ENCODE measurements at regions not wholly inside any gene's neighbourhood (a gene's known extent, or its start where the extent isn't known, plus 50 kb on each side); places are given as distances from the start of the nearest gene placed in this dataset.

DNA sequence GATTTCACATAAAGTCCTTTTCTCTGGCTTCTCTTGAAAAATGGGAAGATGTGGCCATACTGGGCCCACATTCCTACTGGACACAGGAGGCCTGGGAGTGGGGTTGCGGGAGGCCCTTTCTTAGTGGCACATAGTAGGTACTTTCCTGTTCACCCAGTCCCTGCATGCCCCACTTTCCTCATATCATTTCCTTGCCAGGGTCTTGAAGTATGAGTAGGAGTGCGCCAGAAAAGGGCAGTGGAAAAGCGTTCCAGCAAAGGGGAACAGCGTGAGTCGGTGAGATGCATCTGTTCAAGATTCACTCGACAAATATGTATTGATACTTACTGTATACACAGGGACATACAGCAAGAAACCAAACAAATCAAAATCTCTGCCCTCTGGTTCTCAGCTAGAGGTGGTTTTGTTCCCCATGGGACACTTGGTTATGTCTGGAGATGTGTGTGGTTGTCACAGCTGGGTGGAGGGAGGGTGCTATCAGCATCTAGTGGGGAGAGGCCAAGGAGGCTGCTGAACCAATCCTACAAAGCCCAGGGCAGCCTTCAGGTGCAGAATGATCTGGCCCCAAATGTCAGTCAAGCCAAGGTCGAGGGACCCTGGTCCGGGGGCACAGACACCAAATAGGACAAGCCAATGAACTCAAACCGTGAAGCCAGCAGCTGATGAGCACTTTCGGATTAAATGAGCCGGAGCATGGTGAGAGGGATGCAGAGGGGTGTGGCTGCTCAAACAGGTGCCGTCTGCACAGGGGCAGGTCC, 151.4 kb downstream of the CEBPB start:
- TF ChIP-seq, protein P1, sequence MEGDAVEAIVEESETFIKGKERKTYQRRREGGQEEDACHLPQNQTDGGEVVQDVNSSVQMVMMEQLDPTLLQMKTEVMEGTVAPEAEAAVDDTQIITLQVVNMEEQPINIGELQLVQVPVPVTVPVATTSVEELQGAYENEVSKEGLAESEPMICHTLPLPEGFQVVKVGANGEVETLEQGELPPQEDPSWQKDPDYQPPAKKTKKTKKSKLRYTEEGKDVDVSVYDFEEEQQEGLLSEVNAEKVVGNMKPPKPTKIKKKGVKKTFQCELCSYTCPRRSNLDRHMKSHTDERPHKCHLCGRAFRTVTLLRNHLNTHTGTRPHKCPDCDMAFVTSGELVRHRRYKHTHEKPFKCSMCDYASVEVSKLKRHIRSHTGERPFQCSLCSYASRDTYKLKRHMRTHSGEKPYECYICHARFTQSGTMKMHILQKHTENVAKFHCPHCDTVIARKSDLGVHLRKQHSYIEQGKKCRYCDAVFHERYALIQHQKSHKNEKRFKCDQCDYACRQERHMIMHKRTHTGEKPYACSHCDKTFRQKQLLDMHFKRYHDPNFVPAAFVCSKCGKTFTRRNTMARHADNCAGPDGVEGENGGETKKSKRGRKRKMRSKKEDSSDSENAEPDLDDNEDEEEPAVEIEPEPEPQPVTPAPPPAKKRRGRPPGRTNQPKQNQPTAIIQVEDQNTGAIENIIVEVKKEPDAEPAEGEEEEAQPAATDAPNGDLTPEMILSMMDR (IDR thresholded peaks at IDR 0.05): no peak
- TF ChIP-seq POLR2A (IDR thresholded peaks at IDR 0.05): no peak
